Fibroblast of skin of back (primary cell): ENCODE measurements at regions not wholly inside any gene's neighbourhood (a gene's known extent, or its start where the extent isn't known, plus 50 kb on each side); places are given as distances from the start of the nearest gene placed in this dataset.

Experiments used
- DNase-seq: peaks from one replicate; pipeline ENCODE4 v3.0.0-alpha.2; 2013

DNA sequence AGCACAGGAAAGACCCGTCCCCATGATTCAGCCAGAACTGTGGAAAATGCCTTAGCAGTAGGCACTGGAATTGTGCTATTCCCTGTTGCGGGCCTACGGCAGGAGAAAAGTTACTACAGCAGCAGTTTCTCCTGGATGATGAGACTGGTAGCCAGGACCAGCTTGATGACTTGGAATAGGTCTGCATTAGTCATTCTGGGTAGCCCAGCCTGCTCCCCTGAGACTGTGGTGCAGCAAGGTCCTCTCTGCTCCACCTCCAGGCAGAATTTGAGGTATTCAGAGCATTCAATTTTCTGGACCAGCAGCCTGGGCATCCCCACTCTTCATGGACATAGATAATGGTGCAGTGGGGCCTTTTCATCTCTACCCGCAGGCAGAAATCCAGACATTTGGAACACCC is 490.0 kb downstream of the SH2D4B start:
- peak; percentile 38 for DNase-seq

DNA sequence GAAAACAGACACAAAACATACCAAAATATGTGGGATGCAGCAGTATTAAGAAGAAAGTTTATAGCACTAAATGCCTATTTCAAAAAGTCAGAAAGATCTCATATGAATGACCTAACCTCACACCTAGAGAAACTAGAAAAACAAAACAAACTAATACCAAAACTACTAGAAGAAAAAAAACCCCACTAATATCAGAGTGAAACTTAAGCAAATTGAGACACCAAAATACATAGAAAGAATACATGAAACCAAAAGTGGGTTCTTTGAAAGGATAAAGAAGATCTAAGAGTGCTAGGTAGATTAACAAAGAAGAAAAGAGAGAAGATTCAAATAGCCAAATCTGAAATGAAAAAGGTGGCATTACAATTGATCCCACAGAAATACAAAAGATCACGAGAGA is 494.1 kb downstream of the SH2D4B start:
- no peak for DNase-seq

DNA sequence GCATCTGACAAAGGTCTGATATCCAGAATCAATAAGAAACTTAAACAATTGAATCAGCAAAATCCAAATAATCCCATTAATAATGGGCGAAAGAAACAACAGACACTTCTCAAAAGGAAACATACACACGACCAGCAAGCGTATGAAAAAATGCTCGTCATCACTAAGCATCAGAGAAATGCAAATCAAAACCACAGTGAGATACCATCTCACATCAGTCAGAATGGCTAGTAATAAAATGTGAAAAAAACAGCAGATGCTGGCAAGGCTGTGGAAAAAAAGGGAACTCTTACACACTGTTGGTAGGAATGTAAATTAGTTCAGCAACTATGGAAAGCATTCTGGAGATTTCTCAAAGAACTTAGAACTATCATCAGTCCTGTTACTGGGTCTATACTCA is 496.7 kb downstream of the SH2D4B start:
- DNase-seq: peak; percentile 28

DNA sequence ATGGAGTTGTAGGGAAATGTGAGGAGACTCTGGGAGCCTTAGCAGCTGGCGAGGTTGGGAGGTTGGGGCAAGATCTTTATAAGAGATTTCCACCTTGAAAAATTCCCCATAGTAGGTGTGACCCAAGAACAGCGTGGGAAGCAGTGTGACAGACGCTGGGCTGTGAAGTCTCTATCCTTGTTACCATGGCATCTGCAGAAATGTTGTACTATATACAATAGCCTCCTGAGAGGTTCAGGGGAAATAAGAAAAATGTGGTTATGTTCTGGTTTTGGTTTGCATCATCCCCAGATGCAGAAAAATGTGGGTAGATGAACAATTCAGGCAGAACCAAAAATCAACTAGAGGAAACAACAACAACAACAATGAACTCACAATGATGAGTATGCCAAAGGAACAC is 498.6 kb downstream of the SH2D4B start:
- no peak for DNase-seq

DNA sequence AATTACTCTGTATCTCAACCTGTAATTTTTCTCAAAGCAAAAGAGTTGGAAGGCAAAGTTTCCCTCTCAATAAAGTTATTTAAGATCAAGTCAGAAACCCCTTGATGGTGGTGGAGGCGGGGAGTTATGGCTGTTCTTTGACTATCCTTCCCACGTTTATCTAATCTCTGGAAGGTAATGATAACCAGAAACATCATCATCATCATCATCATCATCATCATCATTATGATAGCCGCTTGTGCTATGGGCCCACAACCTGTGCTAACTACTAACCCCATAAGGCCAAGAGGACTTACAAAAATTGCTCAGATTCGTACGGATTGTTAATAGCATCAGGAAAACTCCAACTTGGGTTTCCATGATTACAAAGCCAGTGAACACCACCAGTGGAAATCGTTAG is 502.3 kb downstream of the SH2D4B start:
- DNase-seq: no peak

DNA sequence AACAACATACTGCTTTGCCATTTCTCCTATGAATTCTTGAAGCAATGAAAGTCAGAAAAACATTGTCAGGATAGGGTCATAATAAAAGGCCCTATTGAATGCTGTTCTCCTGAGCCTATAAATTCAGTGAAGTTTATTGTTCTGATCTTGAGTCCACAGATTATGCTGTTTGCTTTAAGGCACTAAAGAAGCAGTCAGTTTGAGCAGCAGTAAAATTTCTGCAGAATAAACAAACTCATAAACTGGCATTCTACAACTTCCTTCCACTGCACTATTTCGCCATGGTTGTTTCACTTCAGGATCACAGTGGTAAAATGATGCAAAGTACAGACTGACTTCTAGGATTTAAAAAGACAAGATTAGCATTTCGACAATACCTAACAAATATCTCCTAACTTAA is 503.2 kb downstream of the SH2D4B start:
- DNase-seq: no peak

DNA sequence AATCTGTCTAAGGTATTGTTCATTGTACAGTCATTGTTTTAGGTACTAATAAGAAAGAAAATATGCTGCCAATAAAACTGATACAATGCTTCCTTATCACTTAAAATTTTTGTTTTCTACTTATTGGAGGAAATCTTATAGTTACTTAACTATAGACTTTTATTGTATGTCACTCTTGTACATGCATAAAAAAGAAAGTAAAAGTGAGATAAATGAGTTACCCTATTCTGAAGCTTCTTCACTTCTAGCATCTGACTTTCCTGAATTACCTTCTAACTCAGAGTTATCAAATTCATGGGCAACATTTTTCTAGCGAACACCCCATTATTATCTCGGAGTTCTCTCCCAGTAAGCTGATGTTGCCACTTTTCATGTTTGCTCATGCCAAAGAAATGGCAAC is 504.9 kb downstream of the SH2D4B start:
- no peak for DNase-seq

DNA sequence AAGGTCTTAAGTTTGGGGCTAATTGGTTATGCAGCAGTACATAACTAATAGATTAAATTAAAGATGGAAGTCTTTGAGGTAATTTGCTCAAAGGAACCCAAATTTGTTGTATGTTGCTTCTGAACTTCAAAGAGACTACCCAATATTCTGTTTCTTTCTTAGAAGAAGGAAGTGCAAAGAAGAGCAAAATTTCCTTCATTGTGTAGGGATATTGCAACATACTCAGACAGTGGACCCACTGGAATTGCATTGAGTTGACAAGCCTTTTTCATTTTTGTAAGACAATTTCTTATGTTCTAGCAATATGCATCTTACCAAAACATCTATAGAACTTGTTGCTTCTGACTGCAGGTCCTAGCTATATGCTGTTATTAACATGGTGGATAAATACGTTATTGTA is 527.8 kb downstream of the SH2D4B start:
- DNase-seq: no peak

DNA sequence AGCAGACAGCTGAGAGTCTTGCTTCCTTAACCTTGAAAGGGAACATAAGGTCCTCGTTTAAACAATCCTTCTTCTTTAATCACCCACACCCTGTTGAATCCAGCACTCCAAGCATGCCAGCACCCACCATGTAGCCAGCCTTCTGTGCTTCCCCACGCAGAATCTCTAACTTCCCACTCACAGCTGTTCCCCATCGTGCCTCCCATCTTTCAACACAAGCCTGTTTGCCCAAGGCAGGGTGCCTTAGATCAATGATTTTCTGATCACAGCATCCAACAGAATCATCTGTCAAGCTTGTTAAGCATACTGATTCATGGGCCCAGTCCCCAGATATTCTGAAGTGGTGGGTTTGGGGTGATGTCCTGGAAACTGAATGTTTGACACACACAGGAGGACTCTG is 530.8 kb downstream of the SH2D4B start:
- no peak for DNase-seq

DNA sequence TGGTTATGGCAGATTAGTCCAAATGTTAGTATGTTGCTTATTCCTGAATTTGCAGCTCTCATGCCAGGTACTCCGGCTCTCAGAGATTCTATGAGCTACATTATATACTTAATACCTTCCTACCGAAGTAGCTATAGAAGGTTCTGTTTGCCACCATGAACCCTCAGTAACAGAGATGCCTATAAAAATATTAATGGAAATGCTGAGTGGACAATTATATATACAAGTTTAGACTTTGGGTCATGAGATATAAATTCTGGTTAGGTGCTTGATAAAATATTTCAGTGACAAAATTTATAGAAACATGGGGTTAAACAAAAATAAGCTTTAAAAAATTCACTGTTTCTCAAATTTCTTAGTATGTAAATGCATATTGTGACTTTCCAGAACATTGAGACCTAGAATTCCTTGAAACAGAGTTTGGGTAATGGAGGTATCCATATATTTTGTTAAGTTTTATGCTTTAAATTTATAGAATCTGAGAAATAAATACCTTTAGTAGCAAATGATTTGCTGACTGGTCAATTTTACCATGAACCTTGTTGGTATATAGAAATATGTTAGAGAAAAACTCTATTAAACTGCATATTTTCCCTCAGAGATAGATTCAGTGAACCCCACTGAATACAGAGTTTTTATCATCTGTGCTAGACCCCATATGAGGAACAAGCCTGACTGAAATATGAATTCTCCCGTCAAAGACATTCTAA is 533.5 kb downstream of the SH2D4B start:
- DNase-seq: no peak

DNA sequence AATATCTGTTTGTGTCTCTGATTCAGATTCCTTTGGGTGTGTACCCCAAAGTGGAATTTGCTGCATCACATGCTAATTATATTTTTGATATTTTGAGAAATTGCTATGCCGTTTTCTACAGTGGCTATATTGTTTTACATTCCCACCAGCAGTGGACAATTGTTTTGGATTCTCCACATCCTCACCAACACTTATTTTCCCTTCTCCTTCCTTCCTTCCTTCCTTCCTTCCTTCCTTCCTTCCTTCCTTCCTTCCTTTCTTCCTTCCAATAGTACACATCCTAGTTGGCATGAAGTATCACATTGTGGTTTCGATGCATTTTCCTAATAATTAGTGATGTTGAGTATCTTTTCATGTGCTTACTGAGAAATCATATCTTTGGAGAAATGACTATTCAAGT is 535.5 kb downstream of the SH2D4B start:
- DNase-seq: no peak

DNA sequence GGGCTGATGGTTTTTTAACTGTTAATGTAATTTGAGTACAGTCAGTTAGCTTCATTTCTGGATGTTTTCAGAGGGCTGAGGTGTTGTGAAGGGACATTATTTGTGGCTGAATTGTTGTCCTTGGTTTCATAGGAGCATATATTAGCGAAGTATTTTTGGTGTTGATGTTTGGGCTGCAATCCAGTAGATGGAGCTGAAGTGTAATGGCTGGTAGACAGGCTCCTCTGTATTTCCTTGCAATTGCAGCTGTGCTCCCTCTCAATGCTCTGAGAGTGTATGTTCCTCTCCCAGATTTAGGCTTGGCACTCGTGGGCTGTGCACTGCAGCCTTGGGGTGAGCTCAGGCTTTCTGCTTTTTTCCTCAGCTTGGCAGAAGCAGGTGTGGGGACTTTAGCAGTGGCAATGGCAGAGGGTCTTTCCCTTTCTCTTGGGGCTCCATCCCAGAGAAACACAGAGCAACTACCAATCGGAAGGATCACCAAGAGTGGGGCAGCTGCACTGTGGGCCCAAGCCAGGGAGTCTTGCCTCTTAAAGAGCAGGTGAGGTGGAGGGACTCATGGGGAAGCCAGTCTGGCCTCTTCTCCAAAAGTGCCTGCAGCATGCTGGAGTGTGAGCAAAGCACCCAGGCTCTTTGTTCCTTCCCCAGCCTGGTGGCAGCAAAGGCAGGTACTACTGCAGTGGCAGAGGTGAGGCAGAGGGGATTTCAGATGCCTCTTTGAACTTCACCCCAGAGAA is 544.4 kb downstream of the SH2D4B start:
- peak; percentile 6 for DNase-seq

DNA sequence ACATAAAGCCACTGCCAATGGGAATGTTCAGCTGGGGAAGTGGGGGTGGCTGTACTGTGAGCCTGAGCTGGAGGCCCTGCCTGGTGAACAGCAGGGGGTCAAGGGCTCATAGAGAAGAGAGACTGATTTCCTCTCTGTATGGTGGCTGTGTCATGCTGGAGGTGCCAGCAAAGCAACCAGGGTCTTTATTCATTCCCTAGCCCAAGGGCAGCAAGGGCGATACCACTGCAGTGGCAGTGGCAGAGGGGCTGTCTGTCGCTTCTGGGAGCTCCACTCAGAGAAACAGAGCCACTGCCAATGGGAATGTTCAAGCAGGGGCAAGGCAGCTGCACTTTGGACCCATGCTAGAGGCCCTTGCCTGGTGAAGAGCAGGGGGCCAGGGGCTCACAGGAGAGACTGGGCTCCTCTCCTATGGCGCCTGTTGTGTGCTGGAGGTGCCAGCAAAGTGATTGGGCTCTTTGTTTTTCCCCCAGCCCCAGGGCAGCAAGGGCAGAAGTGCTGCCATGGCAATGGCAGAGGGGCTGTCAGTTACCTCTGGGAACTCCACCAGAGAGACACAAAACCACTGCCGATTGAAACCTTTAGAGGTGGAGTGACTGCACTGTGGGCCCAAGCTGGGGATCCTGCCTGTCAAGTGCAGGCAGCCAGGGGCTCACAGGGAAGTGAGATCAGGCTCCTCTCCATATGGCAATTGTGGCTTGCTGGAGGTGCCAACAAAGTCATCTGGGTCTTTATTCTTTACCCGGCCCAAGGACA is 545.1 kb downstream of the SH2D4B start:
- no peak for DNase-seq

DNA sequence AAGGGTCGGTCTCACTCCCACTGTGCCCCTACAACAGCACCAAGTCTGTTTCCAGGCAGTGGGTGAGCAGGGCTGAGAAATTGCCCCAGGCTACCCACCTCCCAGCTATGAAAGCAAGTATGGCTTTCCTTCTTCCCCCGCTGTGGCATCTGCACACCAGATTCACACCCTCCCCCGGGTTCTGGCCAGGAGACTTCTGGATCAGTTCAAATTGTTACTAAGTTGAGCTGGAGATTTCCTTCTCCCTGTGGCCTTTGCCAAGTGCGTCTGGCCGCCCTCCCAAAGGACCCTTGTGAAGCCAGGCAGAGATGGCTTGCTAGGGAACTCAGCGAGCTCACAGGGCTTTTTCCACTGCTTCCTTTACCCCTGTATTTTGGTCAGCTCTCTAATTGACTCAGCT is 555.4 kb downstream of the SH2D4B start:
- no peak for DNase-seq

DNA sequence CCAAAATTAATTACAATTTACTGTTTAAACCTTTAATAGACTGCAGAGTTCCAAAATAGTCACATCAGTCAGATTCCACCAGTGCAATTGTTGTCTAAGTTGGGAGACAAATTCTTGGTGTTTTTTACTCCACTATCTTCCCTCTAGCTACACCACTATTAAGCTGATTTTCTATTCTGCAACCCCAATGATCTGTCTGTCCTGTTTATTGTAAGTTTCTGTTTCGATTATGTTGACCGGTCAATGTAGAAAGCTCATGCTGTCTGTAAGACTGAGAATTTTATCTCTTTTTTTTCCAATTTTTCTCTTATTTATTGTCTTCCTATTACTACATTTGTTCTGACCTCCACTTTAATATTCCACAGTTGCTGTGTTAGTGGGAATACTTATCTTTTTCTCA is 557.5 kb downstream of the SH2D4B start:
- DNase-seq: no peak

DNA sequence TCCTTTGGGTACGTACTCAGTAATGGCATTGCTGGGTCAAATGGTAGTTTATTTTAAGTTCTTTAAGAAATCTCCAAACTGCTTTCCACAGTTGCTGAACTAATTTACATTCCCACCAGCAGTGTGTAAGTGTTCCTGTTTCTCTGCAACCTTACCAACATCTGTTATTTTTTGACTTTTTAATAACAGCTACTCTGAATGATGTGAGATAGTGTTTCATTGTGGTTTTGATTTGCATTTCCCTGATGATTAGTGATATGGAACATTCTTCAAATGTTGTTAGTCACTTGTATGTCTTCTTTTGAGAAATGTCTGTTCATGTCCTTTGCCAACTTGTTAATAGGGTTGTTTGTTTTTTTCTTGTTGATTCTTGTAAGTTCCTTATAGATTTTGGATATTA is 558.9 kb downstream of the SH2D4B start:
- no peak for DNase-seq

DNA sequence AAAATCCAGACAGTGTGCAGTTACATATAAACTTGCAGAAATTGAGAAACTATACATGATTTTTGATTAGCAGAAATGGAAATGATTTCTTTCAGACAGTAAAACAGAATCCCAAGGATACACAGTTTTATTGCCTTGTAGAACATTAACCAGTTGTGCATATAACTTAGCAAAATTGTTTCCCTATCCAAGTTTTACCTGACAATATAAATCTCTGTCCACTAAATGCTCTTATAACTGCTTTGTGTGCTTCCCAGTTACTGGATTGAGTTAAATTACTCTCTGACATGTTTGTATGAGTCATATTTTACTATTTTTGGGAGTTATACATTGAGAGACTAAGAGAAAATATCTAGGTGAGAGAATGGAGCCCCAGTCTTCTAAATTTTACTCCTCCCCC is 563.4 kb downstream of the SH2D4B start:
- no peak for DNase-seq

DNA sequence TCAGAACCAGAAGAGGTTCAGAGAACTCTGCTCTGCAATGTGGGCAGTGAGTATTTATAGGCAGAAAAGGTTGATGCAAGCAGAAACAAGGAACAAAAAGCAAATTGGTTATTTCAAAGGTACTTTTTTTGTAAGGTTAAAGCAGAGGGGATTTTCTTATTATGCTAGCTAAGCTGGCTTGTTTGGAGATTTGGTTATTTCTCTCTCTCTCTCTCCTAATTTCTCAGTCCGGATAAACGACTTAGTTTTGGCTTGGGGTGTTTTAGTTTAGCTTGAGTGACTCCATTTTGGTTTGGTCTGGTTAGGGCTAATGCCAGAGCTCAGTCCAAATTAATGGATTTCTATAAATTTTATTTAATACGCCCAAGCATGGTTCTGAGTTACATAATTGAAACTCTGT is 566.8 kb downstream of the SH2D4B start:
- DNase-seq: no peak

DNA sequence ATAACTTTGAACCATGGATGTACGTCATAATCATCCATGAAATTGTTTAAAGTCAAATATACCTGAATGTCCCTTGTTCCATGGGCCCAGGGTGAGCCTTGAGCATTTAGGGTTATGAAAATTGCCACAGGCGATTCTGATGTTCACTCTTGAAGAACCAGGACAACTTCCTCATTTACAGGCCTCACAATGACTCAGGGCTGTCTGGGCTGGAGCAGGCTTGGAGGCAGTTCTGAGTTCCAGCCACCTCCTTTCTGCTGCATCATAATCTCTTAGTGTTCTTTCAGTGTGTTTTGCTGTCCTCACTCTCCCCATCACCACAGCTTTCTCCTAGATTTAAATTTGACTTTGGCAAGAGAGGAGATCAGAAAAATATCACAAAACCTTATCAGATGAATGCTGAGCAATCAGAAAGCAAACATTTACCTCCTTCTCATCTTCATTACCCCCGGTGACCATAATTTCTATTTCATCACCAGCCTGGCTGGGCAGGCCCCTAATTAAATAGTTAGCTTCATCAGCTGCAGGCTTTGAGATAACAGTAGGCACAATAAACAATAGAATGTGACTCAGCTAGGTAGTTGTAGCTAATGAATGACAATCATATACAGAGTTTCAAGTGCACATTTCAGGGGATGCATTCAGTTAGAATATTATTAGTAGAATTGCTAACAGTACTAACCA is 571.0 kb downstream of the SH2D4B start:
- no peak for DNase-seq

DNA sequence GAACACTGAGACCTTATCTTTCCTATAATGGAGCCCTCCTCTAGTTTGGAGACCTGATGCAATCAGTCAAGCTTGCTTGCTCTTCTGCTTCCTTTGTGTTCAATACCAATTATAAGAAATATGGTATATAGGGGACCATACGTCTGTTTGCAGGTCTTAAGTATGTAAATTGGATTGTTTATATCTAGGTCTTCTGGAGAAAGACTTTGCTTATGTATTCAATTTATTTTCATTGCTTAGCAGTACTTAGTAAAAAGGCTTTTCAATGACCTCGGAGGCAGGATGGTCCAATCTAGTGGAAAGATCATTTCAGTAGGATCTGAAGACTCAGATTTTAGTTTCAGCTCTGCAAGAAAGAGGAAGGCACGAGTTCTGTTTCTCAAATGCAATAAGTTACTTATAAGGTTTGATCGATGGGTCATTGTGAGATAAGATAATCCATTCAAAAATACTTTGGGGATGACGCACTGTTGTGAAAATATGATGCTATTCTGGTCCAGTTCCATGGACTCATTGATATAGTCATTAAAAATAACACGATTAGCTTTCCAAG is 571.6 kb downstream of the SH2D4B start:
- no peak for DNase-seq

DNA sequence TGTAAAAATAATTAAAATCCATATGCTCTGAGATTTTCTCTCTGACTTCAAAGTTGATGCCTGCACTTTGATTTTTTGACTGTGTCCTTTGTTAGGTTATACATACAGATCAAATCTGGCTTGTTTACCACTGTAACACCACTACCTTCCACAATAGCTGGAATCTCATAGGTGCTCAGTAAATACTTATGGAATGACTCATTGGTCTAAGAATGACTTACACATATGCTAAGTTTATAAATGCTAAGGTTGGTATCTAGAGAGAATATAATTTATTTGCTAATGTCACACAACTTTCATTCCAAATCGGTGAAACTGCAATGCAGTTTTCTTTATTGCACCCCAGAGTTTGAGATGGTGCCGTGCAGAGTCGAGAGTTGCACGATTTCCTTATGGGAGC is 578.5 kb downstream of the SH2D4B start:
- no peak for DNase-seq

DNA sequence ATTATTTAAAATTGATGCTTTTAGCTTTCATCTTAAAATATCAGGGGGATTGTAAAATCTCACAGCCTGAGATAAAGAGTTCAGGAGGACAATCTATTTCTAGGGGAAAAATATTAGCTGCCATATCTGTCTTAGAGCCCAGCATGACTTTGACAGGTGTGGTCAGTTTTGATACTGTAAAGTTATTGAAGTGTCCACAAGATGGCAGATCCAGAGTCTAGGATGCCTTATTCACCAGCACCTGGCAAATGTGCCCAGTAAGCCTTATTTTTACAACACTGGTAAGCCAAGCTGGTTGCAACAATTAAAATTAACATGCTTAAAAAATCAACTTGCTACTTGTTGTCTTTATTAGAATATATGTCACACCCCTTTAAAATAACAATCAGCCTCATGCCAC is 579.3 kb downstream of the SH2D4B start:
- no peak for DNase-seq

DNA sequence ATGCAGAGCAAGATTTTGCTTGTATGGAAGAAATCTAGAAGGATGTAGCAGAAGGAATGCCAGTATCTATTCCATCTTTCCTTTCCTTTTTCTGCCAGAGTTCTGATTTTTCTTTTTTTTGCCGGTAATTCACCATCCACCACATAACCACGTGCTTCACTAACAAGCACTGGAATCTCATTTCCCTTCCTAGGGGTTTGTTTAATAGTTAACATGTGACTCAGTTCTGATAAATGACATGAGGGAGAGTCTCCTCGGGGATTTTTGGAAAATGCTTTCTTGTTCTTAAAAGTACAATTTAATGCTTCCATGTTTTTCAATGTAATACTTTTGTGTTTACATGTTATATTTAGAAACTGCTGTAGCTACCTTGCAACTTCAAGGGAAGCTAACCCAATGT is 590.2 kb downstream of the SH2D4B start:
- DNase-seq: peak; percentile 9
